ENCODE measurements at regions not wholly inside any gene's neighbourhood (a gene's known extent, or its start where the extent isn't known, plus 50 kb on each side); places are given as distances from the start of the nearest gene placed in this dataset.

DNA sequence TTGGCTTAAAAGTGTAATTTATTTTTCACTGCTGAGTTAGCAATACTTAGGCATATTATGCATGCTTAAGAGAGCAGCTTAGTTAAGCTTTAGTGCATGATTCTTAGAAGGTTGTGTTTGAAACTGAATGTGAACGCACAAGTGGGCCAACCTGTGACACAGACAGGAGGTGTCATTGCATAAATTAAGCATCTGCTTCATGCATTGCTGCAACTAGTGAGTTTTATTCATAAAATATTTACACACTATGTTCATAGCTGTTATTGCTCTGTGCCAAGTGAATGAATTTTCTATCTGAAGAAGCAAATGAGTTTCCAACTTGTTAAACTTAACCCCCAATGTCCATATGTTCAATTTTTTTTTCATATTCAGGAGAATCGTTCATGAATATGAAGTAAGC lies 806.4 kb downstream of the GALR1 start:
- no peak for TF ChIP-seq EZH2phosphoT487 (IDR thresholded peaks at IDR 0.05; ENCODE audit: low read depth)
- TF ChIP-seq, protein P1, sequence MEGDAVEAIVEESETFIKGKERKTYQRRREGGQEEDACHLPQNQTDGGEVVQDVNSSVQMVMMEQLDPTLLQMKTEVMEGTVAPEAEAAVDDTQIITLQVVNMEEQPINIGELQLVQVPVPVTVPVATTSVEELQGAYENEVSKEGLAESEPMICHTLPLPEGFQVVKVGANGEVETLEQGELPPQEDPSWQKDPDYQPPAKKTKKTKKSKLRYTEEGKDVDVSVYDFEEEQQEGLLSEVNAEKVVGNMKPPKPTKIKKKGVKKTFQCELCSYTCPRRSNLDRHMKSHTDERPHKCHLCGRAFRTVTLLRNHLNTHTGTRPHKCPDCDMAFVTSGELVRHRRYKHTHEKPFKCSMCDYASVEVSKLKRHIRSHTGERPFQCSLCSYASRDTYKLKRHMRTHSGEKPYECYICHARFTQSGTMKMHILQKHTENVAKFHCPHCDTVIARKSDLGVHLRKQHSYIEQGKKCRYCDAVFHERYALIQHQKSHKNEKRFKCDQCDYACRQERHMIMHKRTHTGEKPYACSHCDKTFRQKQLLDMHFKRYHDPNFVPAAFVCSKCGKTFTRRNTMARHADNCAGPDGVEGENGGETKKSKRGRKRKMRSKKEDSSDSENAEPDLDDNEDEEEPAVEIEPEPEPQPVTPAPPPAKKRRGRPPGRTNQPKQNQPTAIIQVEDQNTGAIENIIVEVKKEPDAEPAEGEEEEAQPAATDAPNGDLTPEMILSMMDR (IDR thresholded peaks at IDR 0.05; ENCODE audit: low read depth, low read length), result no peak
- H3K79me2 ChIP-seq (ENCODE audit: low read length), result no peaks in the 10 kb centered on the region
- no peaks in the 10 kb centered on the region for H3K27me3 ChIP-seq (ENCODE audit: low read depth, low read length)
- H4K20me1 ChIP-seq (ENCODE audit: insufficient read depth, low read length), result no peaks in the 10 kb centered on the region
- no peaks in the 10 kb centered on the region for H3K4me1 ChIP-seq (ENCODE audit: low read length)
- H3K27ac ChIP-seq (ENCODE audit: low read length), result no peak overlapping the region
- H3K9me3 ChIP-seq (ENCODE audit: insufficient read depth, low read length), result no peaks in the 10 kb centered on the region
- no peaks in the 10 kb centered on the region for H3K36me3 ChIP-seq (replicated peaks; ENCODE audit: low read depth, low read length)
- no peak overlapping the region for H3K4me2 ChIP-seq (ENCODE audit: low read length)
- H3K4me3 ChIP-seq (ENCODE audit: low read length), result no peak overlapping the region
- no peak overlapping the region for H3K9ac ChIP-seq (ENCODE audit: low read length)
- no peak overlapping the region for H2AFZ ChIP-seq (ENCODE audit: low read depth, low read length)

DNA sequence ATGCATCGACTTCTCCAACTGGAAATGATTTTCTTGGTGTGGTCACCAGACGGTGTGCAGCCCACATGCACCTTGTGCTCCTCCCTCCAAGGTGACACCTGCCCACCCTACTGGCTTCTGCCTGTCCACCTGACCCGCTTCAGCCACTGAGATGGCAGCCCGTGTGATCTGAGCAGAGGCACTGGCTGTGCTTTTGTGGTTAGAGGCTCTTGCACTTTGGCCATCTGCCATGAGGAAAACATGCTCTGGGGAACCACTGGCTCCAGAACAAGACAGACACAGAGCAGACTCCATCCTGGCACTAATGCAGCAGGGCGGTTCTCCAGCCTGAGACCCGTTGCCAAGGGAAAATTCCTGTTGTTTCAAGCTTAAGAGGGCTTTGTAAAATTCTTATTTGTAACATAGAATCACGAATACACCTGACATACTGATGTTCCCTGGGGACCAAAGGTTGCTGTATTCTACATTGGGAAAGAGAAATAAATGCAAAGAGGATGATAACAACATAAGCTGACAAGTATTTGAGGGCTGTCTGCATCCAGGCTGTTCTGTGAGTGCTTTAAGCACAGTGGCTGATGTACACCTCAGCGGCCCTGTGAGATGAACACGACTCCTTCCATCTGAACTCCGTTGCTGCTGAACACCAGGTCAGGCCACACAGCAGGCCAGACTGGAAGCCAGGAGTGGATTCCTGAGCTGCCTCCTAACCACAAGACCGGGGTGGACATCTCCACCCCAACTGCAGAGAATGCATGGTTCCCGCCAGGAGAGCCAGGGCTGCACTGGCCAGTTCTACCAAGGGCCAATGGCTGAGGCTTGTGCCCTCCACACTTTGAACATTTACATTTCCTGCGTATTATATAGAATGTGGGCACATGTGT lies 820.4 kb downstream of the GALR1 start:
- Histone ChIP-seq H3K4me2 (ENCODE audit: low read length) (no peak overlapping the region), H3K9ac (ENCODE audit: low read length) (no peak overlapping the region), H3K27ac (ENCODE audit: low read length) (no peak overlapping the region), H3K4me3 (ENCODE audit: low read length) (no peak overlapping the region), H3K9me3 (ENCODE audit: insufficient read depth, low read length) (no peaks in the 10 kb centered on the region), H3K79me2 (ENCODE audit: low read length) (no peaks in the 10 kb centered on the region), H2AFZ (ENCODE audit: low read depth, low read length) (no peak overlapping the region), H4K20me1 (ENCODE audit: insufficient read depth, low read length) (no peaks in the 10 kb centered on the region), H3K4me1 (ENCODE audit: low read length) (no peaks in the 10 kb centered on the region), H3K27me3 (ENCODE audit: low read depth, low read length) (no peaks in the 10 kb centered on the region), H3K36me3 (replicated peaks; ENCODE audit: low read depth, low read length) (no peaks in the 10 kb centered on the region)
- TF ChIP-seq, protein P1 (IDR thresholded peaks at IDR 0.05; ENCODE audit: low read depth, low read length), result no peak
- no peak for TF ChIP-seq EZH2phosphoT487 (IDR thresholded peaks at IDR 0.05; ENCODE audit: low read depth)

DNA sequence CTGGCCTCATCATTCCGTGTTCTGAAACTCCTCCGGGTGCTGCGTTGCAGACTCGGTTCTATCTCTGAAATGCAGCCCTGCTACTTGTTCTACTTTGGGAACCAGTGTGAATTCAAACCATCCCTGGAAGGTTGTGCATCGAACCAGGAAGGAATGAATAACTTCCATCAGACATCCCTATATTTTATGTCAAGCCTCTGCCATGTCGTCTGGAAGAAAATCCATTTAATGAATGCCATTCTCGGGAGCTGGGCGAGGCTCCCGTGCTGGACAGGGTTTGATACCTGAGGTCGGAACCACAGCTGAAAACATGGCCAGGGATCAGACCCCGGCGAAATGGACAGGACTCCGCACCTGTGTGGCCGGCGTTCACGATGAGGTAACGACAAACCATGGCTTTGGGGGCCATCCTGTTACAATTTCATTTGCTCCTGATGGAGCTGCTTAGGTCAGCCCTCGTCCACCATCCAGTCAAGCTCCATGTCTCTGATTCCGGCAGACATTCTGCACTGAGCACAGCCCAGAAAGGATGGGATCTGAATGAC lies 821.6 kb downstream of the GALR1 start:
- H4K20me1 ChIP-seq (ENCODE audit: insufficient read depth, low read length), result no peaks in the 10 kb centered on the region
- H3K27ac ChIP-seq (ENCODE audit: low read length), result no peak overlapping the region
- no peak overlapping the region for H3K4me3 ChIP-seq (ENCODE audit: low read length)
- no peaks in the 10 kb centered on the region for H3K9me3 ChIP-seq (ENCODE audit: insufficient read depth, low read length)
- no peaks in the 10 kb centered on the region for H3K36me3 ChIP-seq (replicated peaks; ENCODE audit: low read depth, low read length)
- H3K4me2 ChIP-seq (ENCODE audit: low read length), result no peak overlapping the region
- no peaks in the 10 kb centered on the region for H3K79me2 ChIP-seq (ENCODE audit: low read length)
- TF ChIP-seq EZH2phosphoT487 (IDR thresholded peaks at IDR 0.05; ENCODE audit: low read depth), result no peak
- TF ChIP-seq, protein P1 (IDR thresholded peaks at IDR 0.05; ENCODE audit: low read depth, low read length), result no peak
- H3K9ac ChIP-seq (ENCODE audit: low read length), result no peak overlapping the region
- H3K4me1 ChIP-seq (ENCODE audit: low read length), result no peaks in the 10 kb centered on the region
- H2AFZ ChIP-seq (ENCODE audit: low read depth, low read length), result no peak overlapping the region
- no peaks in the 10 kb centered on the region for H3K27me3 ChIP-seq (ENCODE audit: low read depth, low read length)

DNA sequence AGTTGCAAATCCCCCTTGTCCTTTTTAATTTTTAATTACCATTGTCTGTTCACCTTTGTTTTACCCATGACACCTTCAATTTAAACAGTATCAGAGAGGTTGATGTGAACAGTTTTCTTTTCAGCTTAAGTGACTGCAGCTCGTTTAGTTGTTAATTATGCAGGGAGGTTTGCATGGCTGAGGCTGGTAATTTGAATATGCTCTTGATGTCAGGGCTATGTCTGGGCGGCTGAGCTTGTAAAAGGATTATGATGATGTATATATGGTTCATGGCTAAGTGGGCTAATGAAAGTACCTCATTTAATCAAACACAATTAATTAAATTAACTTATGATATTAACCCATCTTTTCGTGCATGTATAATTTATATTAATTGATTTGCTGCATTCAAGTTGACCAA lies 822.1 kb downstream of the GALR1 start:
- Histone ChIP-seq H3K4me2 (ENCODE audit: low read length) (no peak overlapping the region), H3K9me3 (ENCODE audit: insufficient read depth, low read length) (no peaks in the 10 kb centered on the region), H3K79me2 (ENCODE audit: low read length) (no peaks in the 10 kb centered on the region), H3K4me1 (ENCODE audit: low read length) (no peaks in the 10 kb centered on the region), H3K27me3 (ENCODE audit: low read depth, low read length) (no peaks in the 10 kb centered on the region), H2AFZ (ENCODE audit: low read depth, low read length) (no peak overlapping the region), H4K20me1 (ENCODE audit: insufficient read depth, low read length) (no peaks in the 10 kb centered on the region), H3K9ac (ENCODE audit: low read length) (no peak overlapping the region), H3K27ac (ENCODE audit: low read length) (no peak overlapping the region), H3K36me3 (replicated peaks; ENCODE audit: low read depth, low read length) (no peaks in the 10 kb centered on the region), H3K4me3 (ENCODE audit: low read length) (no peak overlapping the region)
- no peak for TF ChIP-seq EZH2phosphoT487 (IDR thresholded peaks at IDR 0.05; ENCODE audit: low read depth)
- TF ChIP-seq, protein P1 (IDR thresholded peaks at IDR 0.05; ENCODE audit: low read depth, low read length), result no peak
